GM10248 (cell line): ENCODE measurements at regions not wholly inside any gene's neighbourhood (a gene's known extent, or its start where the extent isn't known, plus 50 kb on each side); places are given as distances from the start of the nearest gene placed in this dataset.
"Not testable (repeated sequence)": the region's sequence is repeated elsewhere in the genome, so short reads cannot be mapped to it uniquely, and the experiment has no call there.

Experiments used
- CTCF ChIA-PET: fragments of 300-600 bp; sonication (Branson Sonifier 250); formaldehyde crosslinking; extraction: SDS; loops from one replicate; lab custom pipeline; 2021; ENCODE audit warnings: antibody characterized with exemption; lab: Yijun Ruan, JAX
- POLR2A ChIA-PET: fragments of 350-650 bp; sonication (Branson Sonifier 250); formaldehyde crosslinking; extraction: SDS; loops from one replicate; lab custom pipeline; 2020; ENCODE audit warnings: antibody characterized with exemption; lab: Yijun Ruan, JAX
- DNase-seq: peaks from one replicate; pipeline ENCODE4 v3.0.0; 2012; ENCODE audit errors: extremely low spot score
- CTCF ChIP-seq: IDR thresholded peaks from 2 replicates; pipeline ENCODE4 v1.5.1; 2012; ENCODE audit warnings: mild to moderate bottlenecking, low read depth; ENCODE audit errors: extremely low read depth, missing control alignments, control extremely low read depth

DNA sequence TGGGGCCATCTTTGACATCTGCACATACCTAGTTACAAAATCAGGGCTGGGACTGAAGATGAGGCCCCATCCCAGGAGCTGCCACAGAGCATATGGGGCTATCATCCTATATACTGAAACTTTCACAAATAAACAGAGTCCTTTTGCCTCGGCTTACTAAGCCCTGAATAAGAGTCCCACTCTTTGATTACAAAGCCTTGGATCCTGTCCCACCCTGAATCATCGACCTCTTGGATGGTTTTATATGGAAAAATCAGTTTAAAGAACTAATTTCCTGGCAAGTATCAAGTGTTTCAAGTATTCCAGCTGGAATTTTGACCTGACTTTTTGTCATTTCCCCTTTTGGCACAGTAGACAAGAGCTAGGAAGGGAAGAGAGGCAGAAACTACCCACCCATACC, 331.3 kb upstream of the FRG2C start:
- CTCF ChIA-PET, result no interaction called here
- no peak for TF ChIP-seq CTCF
- no peak for DNase-seq
- POLR2A ChIA-PET, result no interaction called here

GRCh38 chr3:75334299-75334698, 329.8 kb upstream of the FRG2C start:
- POLR2A ChIA-PET, result no interaction called here
- DNase-seq, result no peak
- TF ChIP-seq CTCF, result no peak
- CTCF ChIA-PET, result interaction anchor here (0.9 kb wide), 1 partner anchor 13 kb away, joined by 3 read pairs; no protein-coding TSS in a partner anchor

DNA sequence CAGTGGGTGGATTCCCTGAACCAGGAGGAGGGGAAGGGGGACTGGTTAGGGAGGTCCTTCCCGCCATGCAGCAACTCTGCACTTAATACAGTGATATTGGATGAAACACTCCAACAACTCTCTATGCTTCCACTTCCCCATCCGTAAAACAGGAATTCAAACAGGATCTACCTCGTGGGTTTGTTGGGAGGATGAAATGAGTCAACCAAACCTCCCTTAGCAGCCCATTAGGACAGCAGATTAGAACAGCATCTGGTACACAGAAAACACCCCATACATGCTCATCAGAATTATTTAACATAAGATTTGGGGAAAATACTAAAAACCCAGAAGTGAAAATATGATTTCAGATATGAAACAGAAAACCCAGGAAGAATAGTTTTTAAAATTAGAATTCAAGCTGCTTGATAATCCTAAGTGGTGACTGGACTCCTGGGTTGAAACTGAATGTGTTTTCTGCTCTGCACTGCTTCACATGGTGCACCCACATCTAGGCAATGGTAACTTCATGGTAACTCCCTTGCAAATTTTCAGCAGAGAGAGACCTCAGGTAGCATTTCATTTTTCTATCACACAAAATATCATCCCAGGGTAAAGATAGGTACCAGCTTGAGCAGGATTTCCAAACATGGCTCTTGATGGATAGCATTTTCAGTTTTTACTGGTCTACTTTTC, 326.8 kb upstream of the FRG2C start:
- TF ChIP-seq CTCF, result no peak
- ChIA-PET CTCF (no interaction called here), POLR2A (no interaction called here)
- DNase-seq, result no peak

DNA sequence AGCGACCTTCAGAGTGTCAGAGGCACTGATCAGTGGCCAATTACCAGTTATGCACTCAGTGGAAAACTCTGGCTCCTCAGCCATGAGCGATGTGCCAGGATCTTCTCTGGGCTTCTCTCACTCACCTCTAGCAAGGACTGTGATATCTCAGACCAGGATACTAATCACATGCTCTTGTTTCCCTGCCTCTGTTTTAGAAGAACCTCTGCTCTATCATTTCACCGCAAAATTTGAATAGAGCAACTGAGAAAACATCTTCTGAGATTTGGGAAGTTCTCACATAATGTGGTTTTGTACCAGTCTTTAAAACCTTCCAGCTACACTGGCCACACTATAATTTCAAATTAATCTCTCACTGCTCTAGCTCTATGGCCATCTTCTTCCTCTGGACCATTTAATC, 325.8 kb upstream of the FRG2C start:
- CTCF ChIA-PET, result no interaction called here
- no peak for TF ChIP-seq CTCF
- no peak for DNase-seq
- POLR2A ChIA-PET, result no interaction called here

GRCh38 chr3:75341324-75342067, 322.6 kb upstream of the FRG2C start:
- DNase-seq, result no peak
- no peak for TF ChIP-seq CTCF
- ChIA-PET CTCF (no interaction called here), POLR2A (no interaction called here)

- DNase-seq, result no peak
- POLR2A ChIA-PET, result no interaction called here
- CTCF ChIA-PET, result no interaction called here
- no peak for TF ChIP-seq CTCF
Observed at GRCh38 chr3:75342425-75342824, 321.7 kb upstream of the FRG2C start.

GRCh38 chr3:75350536-75350935, 313.6 kb upstream of the FRG2C start:
- CTCF ChIA-PET, DNase-seq, POLR2A ChIA-PET: not testable (repeated sequence)

DNA sequence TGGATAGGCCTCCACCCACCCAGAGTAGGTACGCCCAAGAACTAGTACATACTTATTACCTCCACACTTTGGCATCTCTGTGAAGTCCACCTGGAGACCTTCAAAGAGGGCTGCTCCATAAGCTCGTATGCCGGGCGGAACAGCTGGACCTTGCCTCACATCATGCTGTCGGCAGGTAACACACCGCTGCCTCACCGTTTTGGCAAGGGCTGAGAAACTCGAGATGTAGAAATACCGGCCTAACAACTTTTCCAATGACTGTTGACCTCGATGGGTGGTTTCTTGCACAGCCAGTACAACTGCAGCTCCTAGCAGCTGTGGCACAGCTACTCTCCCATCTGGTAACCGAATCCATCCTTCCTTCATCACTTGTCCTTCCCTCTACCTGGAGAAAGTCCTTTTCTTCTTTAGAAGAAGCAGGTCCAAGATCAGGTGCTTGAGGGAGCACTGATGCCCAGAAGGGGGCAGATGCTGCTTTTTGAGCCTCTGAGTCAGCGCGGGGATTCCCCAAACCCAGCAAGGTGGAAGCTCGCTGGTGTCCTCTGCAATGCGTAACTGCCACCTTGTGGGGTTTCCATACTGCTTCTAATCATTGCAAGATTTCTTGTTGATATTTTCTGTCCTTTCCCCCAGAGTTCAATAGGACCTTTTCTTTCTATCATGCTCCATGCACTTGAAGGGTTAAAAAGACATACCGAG, 301.9 kb upstream of the FRG2C start:
- CTCF ChIA-PET, result interaction anchor here (0.6 to 1.5 kb wide), 4 partner anchors 59 to 282 kb away, joined by 3 to 4 read pairs (median 4); no protein-coding TSS in a partner anchor
- POLR2A ChIA-PET, DNase-seq: not testable (repeated sequence)

- POLR2A ChIA-PET, DNase-seq, CTCF ChIA-PET: not testable (repeated sequence)
Observed at GRCh38 chr3:75372964-75373363, 291.2 kb upstream of the FRG2C start.

DNA sequence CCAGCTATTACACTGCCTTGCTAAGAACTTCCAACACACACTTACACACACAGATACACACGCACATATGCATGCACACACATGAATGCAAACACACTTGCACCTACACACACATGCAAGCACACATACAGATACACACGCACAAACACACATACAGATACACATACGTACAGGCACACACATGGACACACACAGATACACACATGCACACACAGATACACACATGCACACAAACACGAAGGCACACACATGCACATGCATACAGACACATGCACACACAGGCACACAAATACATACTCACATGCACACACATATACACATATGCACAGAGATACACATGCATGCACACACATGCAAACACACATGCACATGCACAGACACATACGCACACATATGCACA, 284.3 kb upstream of the FRG2C start:
- CTCF ChIA-PET, DNase-seq, POLR2A ChIA-PET: not testable (repeated sequence)
